Spleen (tissue), 7 donors: ENCODE measurements at regions not wholly inside any gene's neighbourhood (a gene's known extent, or its start where the extent isn't known, plus 50 kb on each side); places are given as distances from the start of the nearest gene placed in this dataset.

Source experiments
- CTCF ChIP-seq, 11 experiments: fragments of 200-600 bp in 7 of 11; fragments of 450-650 bp in 4 of 11; sonication (generic) in 4 of 11; IDR thresholded peaks in 8 of 11; conservative IDR thresholded peaks in 3 of 11; 1 replicate in 7 of 11; 2 replicates in 4 of 11; pipeline versions ENCODE4 v1.4.0 to v1.8.0; 2016 to 2021; ENCODE audit warnings: antibody characterized with exemption in 11 of 11, inconsistent platforms in 4 of 11, mild to moderate bottlenecking in 1 of 11
- POLR2A ChIP-seq, 3 donors: fragments of 450-650 bp; IDR thresholded peaks; one replicate each; pipeline ENCODE4 v1.5.1; 2017; ENCODE audit warnings: antibody characterized with exemption in 3 of 3, mild to moderate bottlenecking in 1 of 3
- POLR2AphosphoS5 ChIP-seq, 3 donors: sonication (generic); formaldehyde crosslinking; IDR thresholded peaks; one replicate each; pipeline ENCODE4 v1.5.1; 2017; ENCODE audit warnings: antibody characterized with exemption in 3 of 3
- donor health status: DM: no; HTN: no; CAD: no; lungs with moderate emphysema.
- donor health status: DM: no; HTN: no; CAD: no.
- donor health status: DM: no; HTN: no; CAD: no.

- TF ChIP-seq CTCF (IDR thresholded peaks at IDR 0.05 in 8 of 11, conservative IDR thresholded peaks at IDR 0.05 in 3 of 11): peak in 10 of 11 experiments; percentile 26 to 75 (median 58)
- no peak for TF ChIP-seq POLR2A (IDR thresholded peaks at IDR 0.05)
- no peak for TF ChIP-seq POLR2AphosphoS5 (IDR thresholded peaks at IDR 0.05)
Observed at GRCh38 chr20:41738604-41739206, 120.5 kb upstream of the CHD6 start.
